ENCODE measurements at regions not wholly inside any gene's neighbourhood (a gene's known extent, or its start where the extent isn't known, plus 50 kb on each side); places are given as distances from the start of the nearest gene placed in this dataset.

DNA sequence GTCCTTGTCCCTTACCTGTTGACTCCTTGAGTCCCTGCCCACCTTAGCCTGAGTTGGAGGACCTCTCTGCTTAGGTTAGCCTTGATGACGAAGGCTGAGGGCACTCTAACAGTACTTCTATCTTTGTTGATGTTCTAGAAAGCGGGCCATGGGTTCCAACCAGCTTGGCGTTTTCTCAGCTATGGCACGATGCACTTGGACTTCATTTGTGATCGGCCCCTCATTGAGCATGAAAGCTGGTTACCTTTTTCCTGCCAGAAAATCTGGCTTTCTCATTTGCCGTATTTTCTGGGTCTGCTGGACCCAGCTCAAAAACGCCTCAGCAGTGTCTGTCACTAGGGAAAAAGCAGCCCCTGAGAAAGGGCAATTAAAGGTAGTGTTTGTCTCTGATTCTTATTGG lies 290.8 kb downstream of the EMP1 start:
- DNase-seq, result no peak

DNA sequence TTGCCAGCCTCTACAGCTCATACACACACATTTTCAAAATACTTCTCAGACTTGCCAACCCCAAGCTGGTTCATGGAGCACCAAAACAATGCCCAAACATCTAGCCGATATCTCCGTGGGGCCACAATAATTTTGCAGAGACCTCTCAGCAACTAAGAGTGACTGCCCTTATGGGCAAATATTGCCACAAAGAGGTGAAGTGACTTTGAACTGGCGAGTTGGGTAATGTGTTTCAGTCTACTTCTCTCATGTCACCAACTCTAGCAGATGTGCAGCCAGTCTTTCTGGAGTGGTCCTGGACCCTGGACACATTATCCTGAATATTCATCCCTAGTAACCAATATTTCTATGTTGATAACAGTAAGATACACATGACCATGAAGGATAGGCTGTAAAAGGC lies 290.3 kb downstream of the EMP1 start:
- DNase-seq, result no peak

DNA sequence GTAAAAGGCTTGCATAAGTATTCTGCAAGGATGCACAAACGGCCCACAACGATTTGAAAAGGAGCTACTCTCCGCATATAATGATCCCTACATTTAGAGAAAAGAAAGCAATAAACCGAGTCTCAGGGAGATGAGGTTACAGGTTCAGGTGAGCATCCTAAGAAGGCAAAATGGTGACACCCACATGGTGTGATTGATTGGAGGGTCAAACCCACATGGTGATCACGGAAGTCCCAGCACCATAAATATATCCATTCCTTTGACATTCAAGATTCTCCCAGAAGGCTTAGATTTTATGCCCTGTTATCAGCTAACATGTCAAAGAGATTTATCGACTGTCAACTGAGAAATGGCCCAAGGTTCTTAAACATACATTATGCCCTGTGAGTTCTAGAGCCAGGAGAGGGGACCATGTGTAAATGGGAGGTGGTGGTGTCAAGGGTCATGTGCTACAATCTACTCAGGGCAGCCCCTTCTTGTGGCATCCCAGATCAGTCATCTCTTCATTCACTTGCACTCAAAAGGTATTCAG lies 282.2 kb downstream of the EMP1 start:
- no peak for DNase-seq

DNA sequence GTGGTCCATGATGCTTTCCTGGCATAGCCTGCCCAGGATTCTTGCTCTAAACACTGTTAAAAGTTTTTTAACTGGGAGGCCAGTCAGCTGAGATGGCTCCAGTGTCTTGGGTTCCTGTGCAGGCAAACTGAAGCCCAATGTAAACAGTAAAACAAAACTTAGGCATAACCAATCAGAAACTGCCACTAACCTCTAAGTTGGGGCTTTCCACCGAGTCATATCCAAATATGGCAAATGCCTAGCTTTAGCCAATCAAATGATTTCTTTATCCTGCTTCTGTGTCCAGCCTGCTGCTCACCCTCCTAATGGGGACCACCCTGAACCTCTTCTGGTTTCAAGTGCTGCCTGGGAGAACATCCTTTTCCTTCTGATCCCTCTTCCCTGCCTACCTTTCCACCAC lies 277.9 kb downstream of the EMP1 start:
- no peak for DNase-seq

DNA sequence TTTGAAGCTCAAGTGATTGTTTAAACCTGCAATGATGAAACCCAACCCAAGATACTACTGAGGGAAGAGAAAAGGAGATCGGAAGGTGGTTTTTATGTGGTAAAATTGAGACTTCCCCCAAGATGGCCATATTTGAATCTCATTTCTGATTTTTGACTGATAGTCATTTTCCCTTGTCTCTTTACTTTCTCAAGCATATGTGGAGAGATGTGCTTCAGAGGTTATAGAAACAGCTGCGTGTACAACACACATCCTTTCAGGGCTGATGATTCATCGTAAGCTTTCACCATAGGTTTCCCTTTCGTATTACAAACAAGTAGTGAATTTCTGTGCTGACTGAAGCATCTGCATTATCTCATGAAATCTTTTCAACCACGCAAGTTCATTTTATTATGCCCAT lies 276.2 kb downstream of the EMP1 start:
- peak; percentile 64 for DNase-seq

DNA sequence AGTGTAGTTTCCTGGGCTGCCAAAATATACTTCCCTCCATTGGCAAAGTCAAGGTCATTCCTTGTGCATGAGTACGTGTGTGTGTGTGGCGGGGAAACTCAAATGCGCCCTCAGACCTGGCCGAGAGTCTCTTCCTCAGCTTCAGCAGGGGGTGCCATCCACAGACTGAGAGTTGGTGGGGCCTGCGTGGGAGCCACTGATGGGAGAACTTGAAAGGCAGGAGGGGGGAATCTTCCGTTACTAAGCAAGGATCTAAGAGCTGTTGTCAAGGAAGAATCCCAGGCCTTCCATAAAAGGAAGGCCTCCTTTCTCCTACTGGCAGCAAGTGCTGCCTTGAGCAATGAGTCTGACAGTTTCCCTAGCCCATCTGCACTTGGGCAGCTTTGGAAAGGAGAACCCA lies 274.9 kb downstream of the EMP1 start:
- no peak for DNase-seq

DNA sequence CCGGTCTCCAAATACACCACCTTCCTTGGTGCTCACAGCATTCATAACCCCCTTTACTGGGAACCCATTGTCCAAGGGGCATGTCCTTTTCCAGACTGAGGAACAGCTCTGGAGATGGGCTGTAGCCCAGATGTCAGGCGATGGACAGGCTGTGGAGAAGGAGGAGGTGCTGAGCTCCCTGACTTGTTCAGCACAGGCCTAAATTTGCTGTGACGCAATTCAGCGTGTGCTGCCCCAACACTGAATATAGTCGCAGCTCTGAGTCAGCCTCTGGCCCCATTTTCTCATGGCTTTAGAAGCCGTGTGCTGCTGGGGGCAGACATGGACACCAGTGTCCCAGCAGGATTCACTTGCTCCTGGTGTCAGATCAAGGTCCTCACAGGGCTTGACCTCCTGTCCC lies 269.1 kb downstream of the EMP1 start:
- peak; percentile 13 for DNase-seq

DNA sequence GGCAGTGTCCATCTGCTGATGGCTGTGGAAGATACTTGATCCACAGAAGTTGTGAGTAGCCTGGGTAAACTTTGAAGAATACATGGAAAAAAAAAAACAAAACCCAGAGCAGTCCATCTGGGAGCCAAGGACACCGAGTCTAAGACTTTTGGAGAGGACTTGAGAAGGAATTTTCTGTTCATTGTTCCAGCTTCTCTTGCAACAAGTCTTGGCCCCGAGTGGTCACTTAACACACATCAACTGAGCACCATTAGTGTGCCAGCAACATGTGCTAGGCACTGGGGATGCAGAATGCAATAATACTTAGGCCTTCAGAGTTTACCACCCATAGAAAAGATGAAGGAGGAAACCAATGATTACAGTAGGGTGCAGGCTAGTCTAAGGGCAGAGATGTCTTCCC lies 266.7 kb downstream of the EMP1 start:
- DNase-seq, result no peak

DNA sequence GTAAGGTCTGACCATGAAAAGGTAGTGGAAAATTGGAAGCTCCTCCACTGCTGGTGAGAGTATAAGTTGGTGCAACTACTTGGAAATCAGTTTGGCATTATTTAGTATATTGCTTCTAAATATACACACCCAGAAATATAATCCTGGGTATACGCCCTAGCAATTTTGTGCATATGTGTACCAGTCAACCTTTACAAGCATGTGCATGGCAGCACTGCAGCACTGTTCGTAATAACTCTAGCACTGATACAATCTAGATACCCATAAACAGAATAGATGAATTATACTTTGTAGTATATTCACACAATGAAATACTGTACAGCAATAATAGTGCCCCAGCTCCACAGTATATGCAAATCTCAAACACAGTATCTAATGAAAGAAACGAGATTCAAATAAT lies 265.9 kb downstream of the EMP1 start:
- DNase-seq, result no peak

DNA sequence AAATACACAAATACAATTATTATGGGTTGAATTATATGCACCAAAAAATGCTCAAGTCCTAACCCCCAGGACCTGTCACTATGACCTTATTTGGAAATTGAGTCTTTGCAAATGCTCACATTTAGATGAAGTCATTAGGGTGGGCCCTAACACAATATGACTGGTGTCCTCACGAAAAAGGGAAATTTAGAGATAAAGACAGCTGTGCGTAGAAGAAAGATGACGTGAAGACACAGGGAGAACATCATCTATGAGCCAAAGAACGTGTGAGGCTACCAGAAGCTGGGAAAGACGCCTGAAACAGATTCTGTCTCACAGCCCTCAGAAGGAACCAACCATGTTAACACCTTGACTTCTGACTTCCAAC lies 259.2 kb downstream of the EMP1 start:
- no peak for DNase-seq

DNA sequence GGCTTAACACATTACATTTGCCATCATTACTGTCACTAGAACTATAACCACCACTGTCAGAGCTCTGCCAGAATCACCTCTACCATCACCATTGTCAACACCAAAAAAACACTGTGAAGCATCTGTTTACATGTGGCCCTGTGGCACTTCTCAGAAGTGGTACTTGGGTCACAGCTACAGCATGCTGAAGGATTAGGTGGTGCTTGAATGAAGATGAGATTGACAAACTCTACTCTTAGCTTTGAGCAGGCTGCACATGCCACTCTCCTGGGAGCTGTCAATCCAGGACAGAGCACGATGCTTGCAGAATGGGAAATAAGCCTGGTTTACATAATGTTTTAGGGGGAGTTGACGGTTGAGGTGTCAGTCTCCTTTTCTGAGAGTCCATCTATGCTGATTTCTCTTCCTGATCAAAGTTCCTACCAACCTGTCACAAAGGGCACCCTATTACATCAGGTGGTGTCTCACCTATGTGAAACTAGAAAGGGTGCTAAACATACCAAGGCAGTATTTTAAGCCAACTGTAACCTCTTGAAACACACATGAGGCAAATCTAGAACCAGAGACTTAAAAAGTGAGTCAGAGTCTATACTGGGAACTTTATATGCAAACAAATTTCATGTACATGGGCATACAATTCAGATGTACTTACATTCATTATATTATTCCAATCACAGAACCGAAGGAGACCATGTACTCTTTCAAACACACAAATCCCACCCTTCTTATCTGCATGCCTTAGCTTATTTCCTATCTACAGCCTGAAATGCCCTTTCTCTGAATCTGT lies 258.7 kb downstream of the EMP1 start:
- no peak for DNase-seq

DNA sequence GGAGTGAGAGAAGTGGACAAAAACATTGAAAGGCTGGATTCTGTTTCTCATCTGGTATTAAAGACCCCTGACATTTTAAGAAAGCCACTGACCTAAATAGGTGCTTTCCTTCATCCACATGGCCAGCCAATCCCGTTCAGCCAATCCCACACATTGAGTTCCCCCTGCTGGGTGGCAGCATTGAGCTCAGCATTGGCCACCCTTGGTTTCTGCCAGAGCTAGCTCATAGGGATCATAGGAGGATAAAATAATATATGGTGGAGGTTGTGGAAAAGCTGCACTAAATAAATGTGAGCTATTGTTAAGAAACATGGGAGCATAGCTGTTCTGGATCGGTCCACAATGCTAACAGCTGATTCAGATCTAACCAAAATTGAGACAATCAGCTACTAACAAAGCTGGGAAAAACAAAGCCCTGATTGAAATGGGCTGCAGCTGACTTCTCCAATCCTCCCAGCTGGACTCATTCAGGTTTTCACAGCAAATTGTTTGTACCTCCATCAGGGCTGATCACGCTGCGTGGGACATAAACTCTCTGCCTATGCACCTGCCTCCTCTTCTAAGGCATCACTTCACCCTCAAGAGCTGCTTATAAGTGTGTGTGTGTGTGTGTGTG lies 256.5 kb downstream of the EMP1 start:
- no peak for DNase-seq

DNA sequence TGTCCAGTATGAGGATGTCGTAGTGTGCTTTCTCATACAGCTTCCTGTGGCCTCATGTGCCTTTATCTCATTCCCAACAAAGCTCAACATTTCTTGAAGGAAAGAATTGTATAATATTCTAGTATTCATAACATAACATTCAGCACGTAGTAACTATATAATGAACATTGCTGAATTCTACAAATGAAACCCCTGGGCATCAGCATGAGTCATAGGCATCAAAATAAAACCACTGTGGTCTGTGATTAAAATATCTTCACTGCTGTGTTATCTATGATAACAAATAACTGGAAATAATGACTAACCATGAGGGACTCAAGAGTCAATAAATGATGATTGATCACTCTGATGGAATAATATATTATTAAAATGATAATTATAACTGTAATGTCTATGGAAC lies 255.2 kb downstream of the EMP1 start:
- DNase-seq, result peak; percentile 77

DNA sequence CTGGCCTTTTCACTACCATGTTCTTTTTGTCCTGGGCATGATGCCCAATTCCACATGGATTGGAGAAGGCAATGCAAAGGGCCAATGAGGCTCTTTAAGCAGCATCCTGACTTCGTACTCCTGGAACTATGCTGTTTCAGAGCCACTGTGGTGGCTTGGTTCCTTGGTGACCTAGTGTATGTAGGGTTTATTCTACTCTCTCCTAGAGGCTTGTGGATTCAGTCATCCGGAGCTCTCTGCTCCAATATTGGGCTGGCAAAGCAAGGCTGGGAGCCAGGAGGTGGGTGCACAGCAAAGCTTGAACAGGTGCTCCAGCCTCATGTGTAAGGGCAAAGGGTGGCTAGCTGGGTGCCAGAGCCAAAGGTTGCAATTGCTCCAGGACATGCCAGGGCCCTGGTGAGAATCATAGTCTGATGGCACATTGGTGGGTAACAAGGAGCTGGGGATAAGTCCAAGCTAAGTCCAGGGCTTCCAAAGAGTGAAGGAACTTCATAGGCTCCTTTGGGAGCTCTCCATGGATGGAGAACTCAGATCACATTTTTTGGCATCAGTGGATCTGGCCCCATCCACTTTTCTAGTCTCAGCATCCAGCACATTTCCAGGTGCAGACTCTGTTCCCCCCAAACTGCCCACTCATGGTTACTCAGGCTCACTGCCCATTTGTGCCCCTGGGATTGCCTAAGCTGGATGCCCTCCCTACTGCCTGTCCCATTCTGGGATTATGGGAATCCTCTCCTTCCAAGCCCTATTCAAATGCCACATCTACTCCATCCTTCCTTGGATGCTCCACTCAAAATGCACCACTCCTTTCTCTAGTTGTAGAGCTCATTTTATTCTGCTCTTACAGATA lies 253.9 kb downstream of the EMP1 start:
- no peak for DNase-seq

DNA sequence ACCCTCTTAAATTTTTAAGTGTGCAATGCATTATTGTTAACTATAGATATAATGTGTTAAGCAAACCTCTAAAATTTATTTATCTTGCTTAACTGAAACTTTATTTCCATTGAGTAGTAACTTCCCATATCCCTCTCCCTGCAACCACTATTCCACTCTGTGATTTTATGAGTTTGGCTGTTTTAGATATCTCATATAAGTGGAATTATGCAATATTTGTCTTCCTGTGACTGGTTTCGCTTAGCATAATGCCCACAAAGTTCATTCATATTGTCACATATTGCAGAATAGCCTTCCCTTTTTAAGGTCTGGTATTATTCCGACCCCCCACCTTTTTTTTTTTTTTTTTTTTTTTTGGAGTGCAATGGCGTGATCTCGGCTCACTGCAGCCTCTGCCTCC lies 247.6 kb downstream of the EMP1 start:
- DNase-seq, result no peak

DNA sequence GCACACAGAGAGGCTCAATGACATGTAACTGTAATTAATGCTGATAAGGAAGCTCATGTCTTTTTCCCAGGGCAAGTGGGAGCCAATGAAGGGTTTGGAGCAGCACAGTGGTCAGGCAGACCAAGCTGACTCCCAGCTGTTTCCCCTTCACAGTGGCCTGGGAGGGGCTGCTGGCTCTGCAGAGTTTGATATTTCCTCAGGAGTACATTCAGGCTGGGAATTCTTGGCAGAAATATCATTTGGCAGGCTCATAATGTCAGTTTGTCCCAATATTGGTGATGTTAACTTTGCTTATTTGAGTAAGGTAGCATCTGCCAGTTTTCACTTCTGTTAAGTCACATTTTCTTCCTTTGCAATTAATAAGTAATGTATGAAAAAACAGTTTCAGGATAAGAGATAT lies 247.0 kb downstream of the EMP1 start:
- no peak for DNase-seq

DNA sequence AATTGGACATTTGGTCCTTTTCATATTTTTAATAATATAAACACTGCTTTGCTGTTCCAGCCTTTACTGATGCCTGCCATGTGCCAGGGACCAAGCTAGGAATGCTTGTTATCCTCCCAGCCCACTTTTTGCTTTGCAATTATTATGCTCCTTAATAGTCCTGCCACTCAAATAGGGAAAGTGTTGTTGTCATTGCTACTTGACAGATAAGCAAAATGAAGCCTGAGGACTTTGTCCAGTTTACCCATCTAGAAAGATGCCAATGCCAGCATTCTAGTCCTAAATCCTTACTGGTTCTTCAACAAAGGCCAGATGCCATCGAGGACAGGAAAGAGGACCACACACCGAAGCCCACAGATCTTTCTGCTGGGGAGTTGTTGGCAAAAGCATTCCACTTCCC lies 246.5 kb downstream of the EMP1 start:
- DNase-seq, result no peak

DNA sequence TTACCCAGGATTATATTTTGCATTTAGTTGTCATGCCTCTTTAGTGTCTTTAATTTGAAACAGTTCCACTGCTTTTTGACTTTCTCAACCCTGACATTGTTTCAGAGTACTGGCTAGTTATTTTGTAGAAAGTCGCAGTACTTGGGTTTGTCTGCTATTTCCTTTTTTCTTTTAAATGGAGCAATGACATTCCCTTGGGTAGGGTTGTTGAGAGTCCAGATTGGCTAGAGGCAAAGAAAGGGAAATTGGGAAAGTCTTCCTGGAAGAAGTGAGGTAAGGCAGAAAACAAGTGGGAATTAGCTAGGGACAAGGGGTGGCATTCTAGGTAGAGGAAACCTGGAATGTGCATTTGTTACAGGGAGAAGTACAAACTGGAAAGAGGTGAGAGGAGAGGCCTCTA lies 245.9 kb downstream of the EMP1 start:
- DNase-seq, result no peak

DNA sequence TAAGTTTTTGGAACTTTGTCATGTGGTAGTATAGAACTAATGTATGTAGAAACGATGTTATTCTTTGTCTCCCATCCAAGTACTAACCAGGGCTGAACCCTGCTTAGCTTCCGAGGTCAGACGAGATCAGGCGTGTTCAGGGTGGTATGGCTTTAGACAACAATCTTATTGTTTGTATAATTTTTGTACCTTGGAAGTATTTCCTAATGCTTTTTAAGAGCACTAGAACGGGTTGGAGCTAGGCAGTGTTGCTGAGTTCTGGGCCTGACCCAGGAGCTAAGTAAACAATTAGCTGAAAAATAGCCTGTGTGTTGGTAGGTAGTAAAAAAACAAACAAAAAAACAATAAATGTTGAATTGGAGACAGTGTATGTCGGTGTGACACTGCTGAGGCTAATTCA lies 244.3 kb downstream of the EMP1 start:
- no peak for DNase-seq

DNA sequence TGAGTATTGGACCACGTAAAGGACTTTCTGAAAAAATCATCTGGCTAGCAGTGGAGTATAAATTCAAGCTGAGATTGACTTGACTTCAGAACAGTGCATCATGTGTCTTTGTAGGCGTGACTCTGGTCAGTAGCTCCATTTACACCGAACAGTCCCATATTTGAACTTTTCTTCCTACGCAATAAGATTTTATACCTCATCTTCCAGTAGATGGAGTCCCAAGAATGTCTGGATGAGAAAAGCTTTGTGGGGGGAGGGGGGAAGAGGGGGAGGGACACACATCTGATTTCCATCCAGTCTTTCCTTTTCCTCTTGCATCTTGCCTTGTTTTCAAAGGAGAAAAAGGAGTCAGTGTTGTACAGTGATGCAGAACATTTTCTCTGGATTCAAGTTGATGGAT lies 241.0 kb downstream of the EMP1 start:
- DNase-seq, result no peak

DNA sequence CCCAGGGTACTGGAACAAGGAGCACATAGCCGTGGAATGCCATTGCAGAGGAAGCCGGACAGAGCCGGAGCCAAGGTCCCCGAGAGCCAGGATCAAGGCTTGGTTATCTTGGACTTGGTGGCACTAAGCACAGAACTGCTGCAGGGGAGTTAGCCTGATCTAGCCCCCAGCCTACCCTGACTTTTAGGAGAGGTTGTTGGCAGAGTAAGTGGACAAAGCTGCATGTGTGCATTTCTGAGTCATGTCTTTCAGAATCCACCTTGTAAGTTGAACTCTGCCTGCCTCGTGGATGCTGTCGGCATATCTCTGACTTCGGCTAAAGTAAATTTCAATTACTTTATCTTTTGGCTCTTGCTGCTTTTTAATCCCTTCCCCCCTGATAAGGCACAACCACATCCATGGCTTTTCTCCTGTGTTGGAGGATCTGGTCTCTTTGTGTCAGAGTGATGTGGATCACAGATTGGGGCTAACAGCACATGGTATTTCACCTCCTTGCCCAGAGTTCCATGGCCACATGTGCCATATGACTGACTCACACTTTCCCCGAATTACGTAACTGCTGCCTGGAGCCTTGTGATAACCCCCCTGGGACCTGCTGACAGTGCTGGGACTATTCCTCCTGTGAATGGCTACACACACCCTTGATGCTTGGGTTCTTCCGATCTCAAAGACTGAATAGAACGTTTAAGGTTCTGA lies 240.3 kb downstream of the EMP1 start:
- DNase-seq, result peak; percentile 83

DNA sequence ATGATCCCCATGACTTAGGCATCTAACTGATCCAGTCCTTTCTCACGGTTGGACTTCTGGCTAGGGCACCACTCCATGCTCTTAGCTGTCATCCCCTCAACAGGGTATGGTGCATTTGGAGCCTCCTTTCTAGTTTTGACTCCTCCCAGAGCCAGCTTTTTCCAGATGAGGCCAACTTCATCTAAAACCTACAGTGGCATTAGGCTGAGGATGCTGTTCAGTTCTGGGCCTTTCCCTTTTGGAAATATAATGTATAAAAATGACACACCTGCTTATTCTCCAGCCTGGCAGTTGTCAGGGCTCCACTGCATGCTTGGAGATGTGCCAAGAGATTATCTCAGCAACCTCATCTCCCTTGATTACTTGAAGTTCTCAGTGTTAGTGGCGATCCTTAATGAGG lies 239.7 kb downstream of the EMP1 start:
- DNase-seq, result no peak
